HG03460 (cell line): ENCODE measurements at regions not wholly inside any gene's neighbourhood (a gene's known extent, or its start where the extent isn't known, plus 50 kb on each side); places are given as distances from the start of the nearest gene placed in this dataset.
"Not testable (repeated sequence)": the region's sequence is repeated elsewhere in the genome, so short reads cannot be mapped to it uniquely, and the experiment has no call there.

Experiments
- ATAC-seq: cut with Tn5 transposase; IDR thresholded peaks from one replicate; pipeline ENCODE4 v1.9.1; 2021; ENCODE audit not compliant: unreplicated experiment

- no peak for ATAC-seq
These were observed 204.5 kb upstream of the RBBP8 start for GRCh38 chr18:22728481-22729105.

DNA sequence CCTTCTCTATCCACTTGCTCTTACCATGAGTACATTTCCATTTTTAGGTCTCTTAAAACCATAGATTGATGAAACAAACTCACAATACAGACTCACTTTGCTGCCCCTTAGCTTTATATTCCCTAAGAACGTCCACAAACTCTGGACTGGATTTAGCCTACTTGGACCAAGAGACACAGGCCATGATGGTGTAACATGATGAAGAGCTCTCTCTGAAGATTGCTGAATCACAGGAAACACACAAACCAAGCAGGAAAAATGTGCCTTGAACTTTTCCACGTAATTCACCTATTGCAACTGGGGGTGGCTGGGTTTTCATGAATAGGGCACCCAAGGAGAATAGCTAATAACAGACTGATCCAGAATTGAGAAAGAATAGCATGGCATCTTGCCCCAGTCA, 201.7 kb upstream of the RBBP8 start:
- ATAC-seq: no peak

DNA sequence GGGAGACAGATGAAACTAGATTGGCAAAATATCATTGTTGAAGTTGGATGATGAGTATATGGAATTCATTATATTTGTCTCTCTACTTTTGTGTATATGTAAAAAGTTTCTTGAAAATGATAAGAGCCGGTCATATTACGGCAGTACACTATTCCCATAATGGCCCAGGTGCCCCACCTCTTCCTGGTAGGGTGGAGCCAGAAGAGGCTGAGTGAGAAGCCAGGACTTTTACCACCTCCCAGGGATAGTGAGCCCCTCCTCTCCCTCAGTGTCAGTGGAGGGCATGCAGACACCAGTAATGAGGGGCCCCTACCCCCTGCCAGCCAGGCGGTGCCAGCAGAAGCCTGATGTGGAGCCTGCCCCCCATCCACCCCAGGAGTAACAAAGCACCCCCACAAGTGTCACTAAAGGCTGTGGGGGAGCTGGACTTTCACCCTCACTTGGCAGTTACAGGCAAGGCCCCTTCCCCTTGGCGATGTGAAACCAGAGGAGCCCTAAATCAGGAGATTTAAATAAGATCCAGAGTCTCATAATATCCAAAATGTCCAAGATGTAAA, 198.9 kb upstream of the RBBP8 start:
- ATAC-seq: no peak

DNA sequence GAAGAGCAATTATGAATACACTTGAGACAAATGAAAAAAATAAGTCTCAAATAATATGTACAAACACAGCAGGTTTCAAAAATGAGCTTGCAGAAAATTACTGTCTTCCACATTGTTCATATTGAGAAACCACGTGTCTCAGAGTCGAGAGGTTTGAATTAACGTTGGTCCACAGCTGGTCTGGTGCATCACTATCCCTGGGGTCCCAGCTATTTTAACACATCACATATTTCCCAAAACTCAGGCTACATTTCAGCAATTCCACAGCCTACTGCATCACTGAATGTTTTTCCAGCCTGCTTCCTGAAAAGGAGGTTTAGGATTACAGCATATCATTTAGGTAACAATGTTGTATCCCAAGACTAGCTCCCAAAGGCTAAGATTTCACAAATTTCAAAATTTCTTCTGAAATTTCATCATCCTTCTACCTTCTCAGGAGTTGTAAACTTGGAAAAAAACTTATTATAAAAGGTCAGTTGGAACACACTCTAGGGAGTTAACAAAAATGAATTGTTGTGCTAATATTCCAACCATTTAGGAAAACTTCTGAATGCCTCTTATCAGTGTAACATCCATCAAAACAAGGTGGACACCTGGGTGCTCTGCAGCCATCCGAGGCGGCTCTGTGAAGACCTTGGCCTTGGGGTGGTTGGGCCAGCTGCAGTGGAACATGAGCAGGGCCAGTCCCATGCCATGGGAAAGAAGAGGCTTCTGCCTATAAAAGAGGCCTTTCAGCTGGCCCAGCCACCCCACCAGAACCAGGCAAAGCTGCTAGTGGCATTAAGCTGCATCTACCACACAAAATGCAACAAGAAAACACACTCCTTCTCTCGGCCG, 198.1 kb upstream of the RBBP8 start:
- no peak for ATAC-seq

DNA sequence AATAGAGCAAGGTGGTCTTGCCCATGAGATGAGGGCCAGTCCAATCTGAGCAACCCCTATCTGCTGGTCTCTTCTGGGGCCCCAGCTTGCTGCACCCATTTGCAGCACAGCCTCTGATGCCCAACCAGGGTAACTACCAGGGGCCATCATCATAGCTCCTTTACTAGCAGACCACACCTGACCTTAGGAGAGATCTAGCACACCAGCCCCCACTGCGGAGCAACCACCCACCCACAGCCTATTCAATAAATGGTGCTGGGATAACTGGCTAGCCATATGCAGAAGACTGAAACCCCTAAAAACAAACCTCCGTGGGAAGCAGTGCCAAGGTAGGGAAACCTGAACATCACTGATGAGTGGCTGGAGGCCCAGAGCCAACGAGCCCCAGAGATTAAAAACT, 196.1 kb upstream of the RBBP8 start:
- no peak for ATAC-seq

DNA sequence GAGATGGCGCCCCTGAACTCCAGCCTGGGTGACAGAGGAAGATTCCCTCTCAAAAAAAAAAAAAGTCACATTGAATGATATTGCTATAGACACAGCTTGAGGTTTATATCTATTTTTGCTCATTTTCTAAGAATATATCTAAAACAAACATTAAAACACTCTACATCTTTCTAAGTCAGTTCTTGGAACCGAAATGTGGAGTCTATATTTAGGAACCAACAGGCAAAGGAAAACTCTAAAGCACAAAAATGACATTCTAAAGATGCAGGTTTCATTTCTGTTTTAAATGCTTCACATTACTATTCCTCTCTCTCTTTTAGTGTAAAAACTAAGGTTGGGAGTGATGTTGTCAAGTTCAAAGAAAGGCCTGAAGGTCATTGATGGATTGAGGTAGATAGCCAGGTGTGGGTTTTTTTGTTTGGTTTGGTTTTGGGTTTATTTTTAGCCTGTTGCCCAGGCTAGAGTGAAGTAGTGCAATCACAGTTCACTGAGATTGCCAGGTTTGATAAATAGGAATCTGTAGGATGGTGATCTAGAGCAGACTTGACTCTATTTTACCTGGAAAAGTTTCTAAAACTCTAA, 194.0 kb upstream of the RBBP8 start:
- ATAC-seq: no peak

DNA sequence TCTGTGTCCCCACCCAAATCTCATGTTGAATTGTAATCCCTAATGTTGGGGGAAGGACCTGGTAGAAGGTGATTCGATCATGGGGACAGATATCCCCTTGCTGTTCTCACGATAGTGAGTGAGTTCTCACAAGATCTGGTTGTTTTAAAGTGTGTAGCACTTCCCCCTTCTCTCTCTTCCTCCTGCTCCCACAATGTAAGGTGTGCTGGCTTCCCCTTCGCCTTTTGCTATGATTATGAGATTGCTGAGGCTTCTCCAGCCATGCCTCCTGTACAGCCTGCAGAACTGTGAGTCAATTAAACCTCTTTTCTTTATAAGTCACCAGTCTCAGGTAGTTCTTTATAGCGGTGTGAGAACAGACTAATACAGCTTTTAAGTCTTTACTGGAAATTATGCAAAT, 193.3 kb upstream of the RBBP8 start:
- ATAC-seq: no peak

GRCh38 chr18:22741318-22741717, 191.8 kb upstream of the RBBP8 start:
- ATAC-seq: no peak

DNA sequence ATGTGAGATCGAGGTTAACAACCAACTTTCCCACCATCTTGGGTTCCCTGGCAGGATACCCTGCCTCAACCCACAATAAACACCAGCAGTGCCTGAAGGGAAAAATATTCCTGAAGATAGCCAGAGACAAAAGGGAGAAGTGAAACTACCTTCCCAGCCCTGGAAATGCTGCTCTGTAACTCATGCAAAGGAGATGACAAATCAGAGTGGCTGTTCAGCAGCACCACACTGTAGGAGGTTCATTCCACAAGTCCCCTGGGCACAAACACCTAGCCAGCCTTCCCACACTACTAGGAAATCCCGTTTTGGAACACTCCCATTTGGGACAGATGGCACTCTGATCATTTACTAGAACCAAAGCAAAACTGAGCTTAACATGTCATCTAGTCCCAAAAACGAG, 190.7 kb upstream of the RBBP8 start:
- ATAC-seq: no peak

DNA sequence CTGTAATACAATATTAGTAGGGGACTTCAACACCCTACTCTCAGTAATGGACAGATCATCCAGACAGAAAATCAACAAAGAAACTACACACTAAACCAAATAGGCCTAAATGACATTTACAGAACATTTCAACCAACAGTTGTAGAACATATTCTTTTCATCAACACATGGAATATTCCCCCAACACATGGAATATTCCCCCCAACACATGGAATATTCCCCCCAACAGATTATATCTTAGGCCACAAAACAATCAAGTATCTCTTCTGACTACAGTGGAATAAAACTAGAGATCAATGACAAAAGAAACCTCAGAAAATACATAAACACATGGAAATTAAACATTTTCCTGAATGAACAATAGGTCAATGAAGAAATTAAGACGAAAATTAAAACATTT, 187.2 kb upstream of the RBBP8 start:
- no peak for ATAC-seq

DNA sequence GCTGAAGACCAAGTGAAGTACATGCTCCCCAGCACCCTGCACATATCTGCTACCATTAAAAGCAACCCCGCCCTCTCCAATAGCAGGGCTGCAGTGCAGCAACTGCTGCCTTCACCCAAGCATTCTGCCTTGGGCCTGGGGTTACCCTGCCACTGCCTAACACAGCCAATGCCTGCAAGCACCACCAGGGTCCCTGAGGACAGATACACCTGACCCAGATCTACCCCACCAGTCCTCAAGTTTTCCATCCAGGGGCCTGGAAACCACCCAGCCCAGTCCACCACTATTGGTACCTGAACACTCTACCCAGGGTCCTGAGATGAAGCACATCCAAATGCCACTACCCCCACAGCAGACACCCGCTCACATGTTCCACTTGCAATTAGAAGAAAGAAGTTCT, 181.1 kb upstream of the RBBP8 start:
- no peak for ATAC-seq

GRCh38 chr18:22753130-22753831, 179.8 kb upstream of the RBBP8 start:
- ATAC-seq: no peak

DNA sequence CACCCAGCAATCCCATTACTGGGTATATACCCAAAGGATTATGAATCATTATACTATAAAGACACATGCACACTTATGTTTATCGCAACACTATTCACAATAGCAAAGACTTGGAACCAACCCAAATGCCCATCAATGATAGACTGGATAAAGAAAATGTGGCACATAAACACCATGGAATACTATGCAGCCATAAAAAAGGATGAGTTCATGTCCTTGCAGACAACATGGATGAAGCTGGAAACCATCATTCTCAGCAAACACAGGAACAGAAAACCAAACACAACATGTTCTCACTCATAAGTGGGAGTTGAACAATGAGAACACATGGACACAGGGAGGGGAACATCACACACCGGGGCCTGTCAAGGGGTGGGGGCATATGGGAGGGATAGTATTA, 169.1 kb upstream of the RBBP8 start:
- ATAC-seq: not testable (repeated sequence)

GRCh38 chr18:22765896-22766295, 167.2 kb upstream of the RBBP8 start:
- ATAC-seq: no peak

- ATAC-seq: no peak
These were observed 165.5 kb upstream of the RBBP8 start for GRCh38 chr18:22767653-22768052.

GRCh38 chr18:22773944-22774343, 159.2 kb upstream of the RBBP8 start:
- ATAC-seq: no peak

- no peak for ATAC-seq
These were observed 154.1 kb upstream of the RBBP8 start for GRCh38 chr18:22778996-22779395.

DNA sequence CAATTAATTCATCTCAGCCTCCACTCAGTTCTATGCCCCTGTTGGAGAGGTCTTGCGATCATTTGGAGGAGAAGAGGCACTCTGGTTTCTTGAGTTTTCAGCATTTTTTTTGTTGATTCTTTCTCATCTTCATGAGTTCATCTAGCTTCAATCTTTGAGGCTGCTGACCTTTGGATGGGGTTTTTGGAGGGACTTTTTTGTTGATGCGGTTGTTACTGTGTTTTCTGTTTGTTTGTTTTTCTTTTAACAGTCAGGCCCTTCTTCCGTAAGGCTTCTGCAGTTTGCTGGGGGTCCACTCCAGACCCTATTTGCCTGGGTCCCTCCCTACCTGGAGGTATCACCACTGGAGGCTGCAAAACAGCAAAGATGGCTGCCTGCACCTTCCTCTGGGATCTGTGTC, 149.9 kb upstream of the RBBP8 start:
- no peak for ATAC-seq

DNA sequence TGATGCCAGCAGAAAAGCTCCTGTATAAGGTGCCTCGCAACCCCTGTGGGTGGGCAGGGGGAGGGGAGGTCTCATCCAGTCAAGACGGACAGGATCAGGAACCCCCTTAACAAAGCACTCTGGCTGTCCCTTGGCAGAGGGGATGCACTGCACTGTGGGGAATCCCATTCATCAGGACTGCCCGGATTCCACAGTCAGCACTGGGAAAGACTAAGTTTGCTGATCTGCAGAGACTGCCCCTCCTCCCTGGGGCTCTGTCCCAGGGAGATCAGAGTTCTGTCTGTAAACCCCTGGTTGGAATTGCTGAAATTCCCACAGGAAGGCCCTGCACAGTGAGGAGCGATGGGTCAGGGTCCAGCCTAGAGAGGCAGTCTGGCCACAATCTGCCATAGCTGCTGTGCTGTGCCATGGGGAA, 149.5 kb upstream of the RBBP8 start:
- ATAC-seq: no peak

DNA sequence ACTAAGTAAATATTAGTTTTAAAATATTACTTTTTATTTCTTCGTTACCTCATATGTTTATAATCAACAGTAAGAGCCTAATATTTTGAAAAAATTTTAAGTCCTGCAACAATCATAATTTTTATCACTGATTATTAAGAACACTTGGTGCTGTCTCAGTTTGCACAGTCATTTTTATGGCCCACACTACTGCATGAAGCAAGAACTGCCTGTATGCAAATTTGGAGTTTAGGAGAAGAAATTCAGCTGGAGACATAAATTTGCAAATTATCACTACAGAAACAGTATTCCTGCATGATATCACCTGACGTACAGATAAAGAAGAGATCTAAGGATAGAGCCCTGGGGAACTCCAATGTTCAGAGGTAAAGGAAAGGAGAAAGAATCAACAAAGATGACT, 144.1 kb upstream of the RBBP8 start:
- no peak for ATAC-seq

GRCh38 chr18:22789600-22789999, 143.5 kb upstream of the RBBP8 start:
- ATAC-seq: no peak
